ENCODE measurements at regions not wholly inside any gene's neighbourhood (a gene's known extent, or its start where the extent isn't known, plus 50 kb on each side); places are given as distances from the start of the nearest gene placed in this dataset.

GRCh38 chr5:163079618-163080017 lies 357.8 kb upstream of the CCNG1 start:
- TF ChIP-seq CTCF (conservative IDR thresholded peaks at IDR 0.05; ENCODE audit: low read depth, low read length) (no peak), MAZ (IDR thresholded peaks at IDR 0.05; ENCODE audit: borderline replicate concordance, low read depth, low read length) (no peak), RFX5 (IDR thresholded peaks at IDR 0.05; ENCODE audit: low read depth, low read length) (no peak), POLR2A (IDR thresholded peaks at IDR 0.05; ENCODE audit: low read depth, low read length) (no peak)

All from IMR-90 (cell line).